Mesenchymal stem cell (in vitro differentiated cells and primary cell): ENCODE measurements at regions not wholly inside any gene's neighbourhood (a gene's known extent, or its start where the extent isn't known, plus 50 kb on each side); places are given as distances from the start of the nearest gene placed in this dataset. TPM values are rescaled to one million over a fixed set of nuclear protein-coding genes. Genes with fewer than 3 reads are reported as not detected.

Experiments used
- DNase-seq: peaks from one replicate; pipeline ENCODE4 v3.0.0-alpha.2; 2013
- H2AFZ ChIP-seq: one replicate; pipeline ENCODE4 v1.6.1; 2013; ENCODE audit warnings: low read depth, mild to moderate bottlenecking, control low read depth, inconsistent platforms, low read length, moderate library complexity
- H2AK5ac ChIP-seq: 2 replicates; pipeline ENCODE4 v1.6.1; 2013; ENCODE audit warnings: low read length, moderate library complexity, mild to moderate bottlenecking, inconsistent platforms; ENCODE audit not compliant: severe bottlenecking
- H2BK120ac ChIP-seq: one replicate; pipeline ENCODE4 v1.6.1; 2013; ENCODE audit warnings: low read depth, mild to moderate bottlenecking, inconsistent platforms, low read length, moderate library complexity
- H2BK12ac ChIP-seq, 2 experiments: one replicate each; pipeline ENCODE4 v1.6.1; 2013; ENCODE audit warnings: inconsistent platforms in 2 of 2, low read length in 2 of 2, mild to moderate bottlenecking in 2 of 2, moderate library complexity in 2 of 2, control low read depth in 1 of 2
- H2BK15ac ChIP-seq: one replicate; pipeline ENCODE4 v1.6.1; 2013; ENCODE audit warnings: mild to moderate bottlenecking, low read depth, inconsistent platforms; ENCODE audit not compliant: poor library complexity, severe bottlenecking
- H2BK5ac ChIP-seq: 2 replicates; pipeline ENCODE4 v1.6.1; 2013; ENCODE audit warnings: low read depth, mild to moderate bottlenecking, low read length, control low read depth, inconsistent platforms; ENCODE audit not compliant: poor library complexity, severe bottlenecking
- H3K14ac ChIP-seq, 2 experiments: one replicate each; pipeline ENCODE4 v1.6.1; 2013; ENCODE audit warnings: inconsistent platforms in 2 of 2, low read length in 2 of 2, control low read depth in 1 of 2, mild to moderate bottlenecking in 1 of 2, moderate library complexity in 1 of 2
- H3K18ac ChIP-seq, 2 experiments: one replicate each; pipeline ENCODE4 v1.6.1; 2013; ENCODE audit warnings: inconsistent platforms in 2 of 2, low read length in 2 of 2, control low read depth in 1 of 2, low read depth in 1 of 2, mild to moderate bottlenecking in 1 of 2
- H3K23ac ChIP-seq, 2 experiments: one replicate each; pipeline ENCODE4 v1.6.1; 2013; ENCODE audit warnings: inconsistent platforms in 2 of 2, low read length in 2 of 2, mild to moderate bottlenecking in 2 of 2, moderate library complexity in 2 of 2, control low read depth in 1 of 2
- H3K27ac ChIP-seq: 2 replicates; pipeline ENCODE4 v1.5.1; 2013; ENCODE audit warnings: mild to moderate bottlenecking, moderate library complexity, low read length, control low read depth, inconsistent platforms; ENCODE audit not compliant: poor library complexity, severe bottlenecking
- H3K27me3 ChIP-seq, 2 experiments: 2 replicates each; pipeline versions ENCODE4 v1.6.1 to v1.7.0; 2013; ENCODE audit warnings: low read length in 2 of 2, mild to moderate bottlenecking in 2 of 2, moderate library complexity in 2 of 2, control low read depth in 1 of 2, inconsistent platforms in 1 of 2; ENCODE audit not compliant: control insufficient read depth in 1 of 2, insufficient read depth in 1 of 2
- H3K36me3 ChIP-seq, 2 experiments: 2 replicates each; pipeline versions ENCODE4 v1.6.1 to v1.7.0; 2013; ENCODE audit warnings: low read length in 2 of 2, control low read depth in 1 of 2, inconsistent platforms in 1 of 2, low read depth in 1 of 2, mild to moderate bottlenecking in 1 of 2; ENCODE audit not compliant: insufficient read depth in 2 of 2, control insufficient read depth in 1 of 2
- H3K4ac ChIP-seq, 2 experiments: one replicate each; pipeline ENCODE4 v1.6.1; 2013; ENCODE audit warnings: inconsistent platforms in 2 of 2, low read length in 2 of 2, mild to moderate bottlenecking in 2 of 2, moderate library complexity in 2 of 2, control low read depth in 1 of 2, low read depth in 1 of 2
- H3K4me1 ChIP-seq: 2 replicates; pipeline ENCODE4 v1.6.1; 2013; ENCODE audit warnings: low read depth, low read length, control low read depth; ENCODE audit not compliant: control insufficient read depth, insufficient read depth
- H3K4me2 ChIP-seq: 2 replicates; pipeline ENCODE4 v1.6.1; 2013; ENCODE audit warnings: low read length, mild to moderate bottlenecking, inconsistent platforms; ENCODE audit not compliant: poor library complexity, severe bottlenecking
- H3K4me3 ChIP-seq, 2 experiments: 2 replicates each; pipeline versions ENCODE4 v1.5.1 to v1.7.0; 2013; ENCODE audit warnings: low read length in 2 of 2, mild to moderate bottlenecking in 2 of 2, control low read depth in 1 of 2, low read depth in 1 of 2; ENCODE audit not compliant: insufficient read depth in 1 of 2
- H3K79me1 ChIP-seq: replicated peaks from 2 replicates; pipeline ENCODE4 v1.6.1; 2013; ENCODE audit warnings: mild to moderate bottlenecking, control low read depth, low read length, inconsistent platforms; ENCODE audit not compliant: poor library complexity, severe bottlenecking
- H3K9ac ChIP-seq: 2 replicates; pipeline ENCODE4 v1.7.0; 2013; ENCODE audit warnings: mild to moderate bottlenecking, low read length, moderate library complexity
- H3K9me3 ChIP-seq: 2 replicates; pipeline ENCODE4 v1.7.0; 2013; ENCODE audit warnings: mild to moderate bottlenecking, low read length; ENCODE audit not compliant: control insufficient read depth
- H4K8ac ChIP-seq: one replicate; pipeline ENCODE4 v1.6.1; 2013; ENCODE audit warnings: inconsistent platforms, mild to moderate bottlenecking, low read length, moderate library complexity
- H4K91ac ChIP-seq: one replicate; pipeline ENCODE4 v1.6.1; 2013; ENCODE audit warnings: mild to moderate bottlenecking, low read length, inconsistent platforms
- WGBS: methylation state at CpG from one replicate; pipeline ENCODE4 v1.1.7; 2013; ENCODE audit warnings: mixed read lengths; 5-methylcytosine and 5-hydroxymethylcytosine counted together
- small RNA-seq: library from polyadenylated mRNA; stranded (forward); fragments of <200 nt; extraction: miRNeasy Mini kit (QIAGEN cat#:217004); gene quantifications from one replicate; pipeline ENCODE3, GENCODE V24; 2013; ENCODE audit warnings: low read depth

GRCh38 chr5:149429839-149430721, 51.0 kb upstream of the IL17B start:
- H2AK5ac ChIP-seq, result peak overlapping the region; percentile 35
- no peak overlapping the region for H2BK5ac ChIP-seq
- H3K9me3 ChIP-seq, result no peaks in the 10 kb centered on the region
- H2BK120ac ChIP-seq, result peak overlapping the region; percentile 80
- peak overlapping the region; percentile 55 for H4K8ac ChIP-seq
- no peaks in the 10 kb centered on the region for H3K27me3 ChIP-seq
- peaks cover 16% of the 10 kb centered on the region for H3K4me1 ChIP-seq
- no peak overlapping the region for H2AFZ ChIP-seq
- peak overlapping the region; percentile 75 to 88 for H2BK12ac ChIP-seq
- no peak overlapping the region for H3K4me3 ChIP-seq
- 35% methylated on average over 13 of the region's 15 CpGs for WGBS
- H3K9ac ChIP-seq, result no peak overlapping the region
- no peak overlapping the region for H3K23ac ChIP-seq
- peak; percentile 84 for DNase-seq
- H3K4me2 ChIP-seq, result no peak overlapping the region
- H3K4ac ChIP-seq, result peak overlapping the region; percentile 90 to 92
- peaks cover 3% of the 10 kb centered on the region for H3K79me1 ChIP-seq
- H3K36me3 ChIP-seq, result peaks cover 30 to 42% of the 10 kb centered on the region in 2 experiments
- H3K14ac ChIP-seq, result no peak overlapping the region
- H3K18ac ChIP-seq, result peak overlapping the region; percentile 58 to 89
- no peak overlapping the region for H3K27ac ChIP-seq
- H2BK15ac ChIP-seq, result no peak overlapping the region
- peak overlapping the region; percentile 67 for H4K91ac ChIP-seq

Small RNAs in the stretch of these regions (small RNA-seq; reads per million reads assigned to genes)
- not detected for gene MIR145
